ENCODE measurements at regions not wholly inside any gene's neighbourhood (a gene's known extent, or its start where the extent isn't known, plus 50 kb on each side); places are given as distances from the start of the nearest gene placed in this dataset.
"Not testable (repeated sequence)": the region's sequence is repeated elsewhere in the genome, so short reads cannot be mapped to it uniquely, and the experiment has no call there.

DNA sequence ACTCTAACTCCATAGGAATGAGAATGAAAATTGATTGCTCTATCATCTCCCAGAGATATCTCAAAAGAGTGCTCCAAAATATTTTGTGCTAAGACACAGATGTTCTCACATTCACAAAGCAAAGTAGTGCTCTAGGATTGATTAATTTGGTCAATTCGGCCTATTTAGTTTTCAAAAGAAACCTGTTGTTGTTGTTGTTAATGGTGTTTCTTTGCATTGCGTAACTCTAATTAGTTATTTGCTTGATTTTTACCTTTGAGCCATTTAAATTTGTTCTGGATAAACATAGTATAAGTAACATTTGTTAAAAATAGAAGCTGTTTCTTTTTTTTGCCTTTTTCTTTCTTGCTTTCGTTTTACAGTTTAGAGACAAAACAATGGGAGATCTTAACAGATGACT lies 382.5 kb downstream of the CAAP1 start:
- Mint-ChIP-seq H3K27ac (no peak overlapping the region), H3K27me3 (no peaks in the 10 kb centered on the region), H3K9me3 (peaks cover 0 to 17% (median 8%) of the 10 kb centered on the region in 3 donors), H3K36me3 (no peaks in the 10 kb centered on the region), H3K4me3 (no peak overlapping the region), H3K4me1 (no peaks in the 10 kb centered on the region)
- H3K27me3 ChIP-seq (replicated peaks in 1 of 2; ENCODE audit: control insufficient read depth in 2 of 2, extremely low read depth in 1 of 2, insufficient read depth in 2 of 2, low read length in 1 of 2): no peaks in the 10 kb centered on the region
- ATAC-seq (replicated peaks in 1 of 4): no peak
- no peaks in the 10 kb centered on the region for H3K36me3 ChIP-seq (ENCODE audit: control insufficient read depth in 2 of 2, extremely low read depth in 1 of 2, insufficient read depth in 1 of 2, low read length in 1 of 2)
- CTCF ChIA-PET: no interaction called here
- H3K4me1 ChIP-seq (ENCODE audit: control insufficient read depth in 1 of 2, extremely low read depth in 1 of 2, insufficient read depth in 2 of 2, low read length in 2 of 2): no peaks in the 10 kb centered on the region
- WGBS (ENCODE audit: insufficient coverage): no CpG with 5 or more reads among the region's 3 CpGs
- no peak for DNase-seq
- no peak overlapping the region for H3K27ac ChIP-seq (ENCODE audit: low read length)
- H3K9me3 ChIP-seq: no peaks in the 10 kb centered on the region
- H3K4me3 ChIP-seq (ENCODE audit: control insufficient read depth in 1 of 2, extremely low read depth in 1 of 2, low read length in 1 of 2): no peak overlapping the region
- POLR2A ChIA-PET: no interaction called here

- ChIA-PET POLR2A (no interaction called here), CTCF (no interaction called here)
- H3K36me3 ChIP-seq (ENCODE audit: control insufficient read depth in 2 of 2, extremely low read depth in 1 of 2, insufficient read depth in 1 of 2, low read length in 1 of 2): no peaks in the 10 kb centered on the region
- Mint-ChIP-seq H3K27ac (no peak overlapping the region), H3K27me3 (no peaks in the 10 kb centered on the region), H3K36me3 (no peaks in the 10 kb centered on the region), H3K4me1 (no peaks in the 10 kb centered on the region), H3K9me3 (peaks cover 2 to 17% (median 6%) of the 10 kb centered on the region in 3 donors), H3K4me3 (no peak overlapping the region)
- no peak overlapping the region for H3K4me3 ChIP-seq (ENCODE audit: control insufficient read depth in 1 of 2, extremely low read depth in 1 of 2, low read length in 1 of 2)
- no peaks in the 10 kb centered on the region for H3K9me3 ChIP-seq
- WGBS (ENCODE audit: insufficient coverage): no CpG with 5 or more reads among the region's 3 CpGs
- DNase-seq: no peak
- no peak overlapping the region for H3K27ac ChIP-seq (ENCODE audit: low read length)
- ATAC-seq (replicated peaks in 1 of 4): no peak
- no peaks in the 10 kb centered on the region for H3K27me3 ChIP-seq (replicated peaks in 1 of 2; ENCODE audit: control insufficient read depth in 2 of 2, extremely low read depth in 1 of 2, insufficient read depth in 2 of 2, low read length in 1 of 2)
- no peaks in the 10 kb centered on the region for H3K4me1 ChIP-seq (ENCODE audit: control insufficient read depth in 1 of 2, extremely low read depth in 1 of 2, insufficient read depth in 2 of 2, low read length in 2 of 2)
Observed at GRCh38 chr9:26508897-26509296, 383.7 kb downstream of the CAAP1 start.

- Mint-ChIP-seq H3K36me3 (no peaks in the 10 kb centered on the region), H3K9me3 (peaks cover 4 to 9% (median 6%) of the 10 kb centered on the region in 3 donors), H3K4me1 (no peaks in the 10 kb centered on the region), H3K27ac (no peak overlapping the region), H3K4me3 (no peak overlapping the region), H3K27me3 (no peaks in the 10 kb centered on the region)
- Histone ChIP-seq H3K27me3 (replicated peaks in 1 of 2; ENCODE audit: control insufficient read depth in 2 of 2, extremely low read depth in 1 of 2, insufficient read depth in 2 of 2, low read length in 1 of 2) (no peaks in the 10 kb centered on the region), H3K27ac (ENCODE audit: low read length) (no peak overlapping the region), H3K36me3 (ENCODE audit: control insufficient read depth in 2 of 2, extremely low read depth in 1 of 2, insufficient read depth in 1 of 2, low read length in 1 of 2) (no peaks in the 10 kb centered on the region), H3K9me3 (no peaks in the 10 kb centered on the region), H3K4me1 (ENCODE audit: control insufficient read depth in 1 of 2, extremely low read depth in 1 of 2, insufficient read depth in 2 of 2, low read length in 2 of 2) (no peaks in the 10 kb centered on the region), H3K4me3 (ENCODE audit: control insufficient read depth in 1 of 2, extremely low read depth in 1 of 2, low read length in 1 of 2) (no peak overlapping the region)
- no peak for ATAC-seq (replicated peaks in 1 of 4)
- no CpG with 5 or more reads among the region's 2 CpGs for WGBS (ENCODE audit: insufficient coverage)
- ChIA-PET CTCF (no interaction called here), POLR2A (no interaction called here)
- DNase-seq: no peak
Observed at GRCh38 chr9:26504057-26504456, 388.5 kb downstream of the CAAP1 start.

- POLR2A ChIA-PET: no interaction called here
- CTCF ChIA-PET: no interaction called here
Observed at GRCh38 chr9:26502311-26502710, 390.3 kb downstream of the CAAP1 start.

GRCh38 chr9:26500471-26500870 lies 392.1 kb downstream of the CAAP1 start:
- Mint-ChIP-seq H3K9me3 (peaks cover 4 to 8% (median 7%) of the 10 kb centered on the region in 3 donors), H3K4me1 (no peaks in the 10 kb centered on the region), H3K4me3 (no peak overlapping the region), H3K27ac (no peak overlapping the region), H3K36me3 (no peaks in the 10 kb centered on the region), H3K27me3 (no peaks in the 10 kb centered on the region)
- H3K27me3 ChIP-seq (replicated peaks in 1 of 2; ENCODE audit: control insufficient read depth in 2 of 2, extremely low read depth in 1 of 2, insufficient read depth in 2 of 2, low read length in 1 of 2): no peaks in the 10 kb centered on the region
- no peak overlapping the region for H3K27ac ChIP-seq (ENCODE audit: low read length)
- ChIA-PET POLR2A (no interaction called here), CTCF (no interaction called here)
- H3K4me3 ChIP-seq (ENCODE audit: control insufficient read depth in 1 of 2, extremely low read depth in 1 of 2, low read length in 1 of 2): no peak overlapping the region
- H3K4me1 ChIP-seq (ENCODE audit: control insufficient read depth in 1 of 2, extremely low read depth in 1 of 2, insufficient read depth in 2 of 2, low read length in 2 of 2): no peaks in the 10 kb centered on the region
- ATAC-seq (replicated peaks in 1 of 4) (no peak), DNase-seq (no peak)
- no CpG with 5 or more reads among the region's 3 CpGs for WGBS (ENCODE audit: insufficient coverage)
- H3K36me3 ChIP-seq (ENCODE audit: control insufficient read depth in 2 of 2, extremely low read depth in 1 of 2, insufficient read depth in 1 of 2, low read length in 1 of 2): no peaks in the 10 kb centered on the region
- H3K9me3 ChIP-seq: no peaks in the 10 kb centered on the region

More at GRCh38 chr9:26502311-26502710, 390.3 kb downstream of the CAAP1 start:
- Histone ChIP-seq H3K4me3 (ENCODE audit: control insufficient read depth in 1 of 2, extremely low read depth in 1 of 2, low read length in 1 of 2) (no peak overlapping the region), H3K27me3 (replicated peaks in 1 of 2; ENCODE audit: control insufficient read depth in 2 of 2, extremely low read depth in 1 of 2, insufficient read depth in 2 of 2, low read length in 1 of 2) (no peaks in the 10 kb centered on the region), H3K9me3 (no peaks in the 10 kb centered on the region), H3K36me3 (ENCODE audit: control insufficient read depth in 2 of 2, extremely low read depth in 1 of 2, insufficient read depth in 1 of 2, low read length in 1 of 2) (no peaks in the 10 kb centered on the region), H3K4me1 (ENCODE audit: control insufficient read depth in 1 of 2, extremely low read depth in 1 of 2, insufficient read depth in 2 of 2, low read length in 2 of 2) (no peaks in the 10 kb centered on the region), H3K27ac (ENCODE audit: low read length) (no peak overlapping the region)
- WGBS (ENCODE audit: insufficient coverage): no CpG with 5 or more reads among the region's 3 CpGs
- ATAC-seq (replicated peaks in 1 of 4) (no peak), DNase-seq (no peak)
- Mint-ChIP-seq H3K27ac (no peak overlapping the region), H3K9me3 (peaks cover 7 to 8% (median 8%) of the 10 kb centered on the region in 3 donors), H3K4me1 (no peaks in the 10 kb centered on the region), H3K4me3 (no peak overlapping the region), H3K27me3 (no peaks in the 10 kb centered on the region), H3K36me3 (no peaks in the 10 kb centered on the region)

DNA sequence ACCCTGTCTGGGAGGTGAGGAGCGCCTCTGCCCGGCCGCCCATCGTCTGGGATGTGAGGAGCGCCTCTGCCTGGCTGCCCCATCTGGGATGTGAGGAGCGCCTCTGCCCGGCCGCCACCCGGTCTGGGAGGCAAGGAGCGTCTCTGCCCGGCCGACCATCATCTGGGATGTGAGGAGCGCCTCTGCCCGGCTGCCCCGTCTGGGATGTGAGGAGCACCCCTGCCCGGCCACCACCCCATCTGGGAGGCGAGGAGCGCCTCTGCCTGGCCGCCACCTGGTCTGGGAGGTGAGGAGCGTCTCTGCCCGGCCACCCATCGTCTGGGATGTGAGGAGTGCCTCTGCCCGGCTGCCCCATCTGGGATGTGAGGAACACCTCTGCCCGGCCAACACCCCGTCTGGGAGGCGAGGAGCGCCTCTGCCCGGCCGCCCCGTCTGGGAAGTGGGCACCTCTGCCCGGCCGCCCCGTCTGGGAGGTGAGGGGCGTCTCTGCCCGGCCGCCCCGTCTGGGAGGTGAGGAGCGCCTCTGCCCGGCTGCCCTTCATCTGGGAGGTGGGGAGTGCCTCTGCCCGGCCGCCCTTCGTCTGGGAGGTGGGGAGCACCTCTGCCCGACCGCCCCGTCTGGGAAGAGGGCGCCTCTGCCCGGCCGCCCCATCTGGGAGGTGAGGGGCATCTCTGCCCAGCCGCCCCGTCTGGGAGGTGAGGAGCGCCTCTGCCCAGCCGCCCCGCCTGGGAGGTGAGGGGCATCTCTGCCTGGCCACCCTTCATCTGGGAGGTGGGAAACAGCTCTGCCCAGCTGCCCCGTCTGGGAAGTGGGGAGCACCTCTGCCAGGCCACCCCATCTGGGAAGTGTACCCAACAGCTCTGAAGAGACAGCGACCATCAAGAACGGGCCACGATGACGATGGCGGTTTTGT lies 399.7 kb downstream of the CAAP1 start:
- peaks cover 4 to 22% (median 14%) of the 10 kb centered on the region in 3 donors for H3K9me3 Mint-ChIP-seq
- POLR2A ChIA-PET; H3K27ac Mint-ChIP-seq; H3K4me3 Mint-ChIP-seq; DNase-seq; CTCF ChIA-PET; H3K36me3 ChIP-seq (ENCODE audit: control insufficient read depth in 2 of 2, extremely low read depth in 1 of 2, insufficient read depth in 1 of 2, low read length in 1 of 2); H3K27ac ChIP-seq (ENCODE audit: low read length); H3K4me3 ChIP-seq (ENCODE audit: control insufficient read depth in 1 of 2, extremely low read depth in 1 of 2, low read length in 1 of 2); H3K4me1 ChIP-seq (ENCODE audit: control insufficient read depth in 1 of 2, extremely low read depth in 1 of 2, insufficient read depth in 2 of 2, low read length in 2 of 2); H3K9me3 ChIP-seq; H3K4me1 Mint-ChIP-seq; H3K36me3 Mint-ChIP-seq; ATAC-seq (replicated peaks in 1 of 4); H3K27me3 ChIP-seq (replicated peaks in 1 of 2; ENCODE audit: control insufficient read depth in 2 of 2, extremely low read depth in 1 of 2, insufficient read depth in 2 of 2, low read length in 1 of 2); H3K27me3 Mint-ChIP-seq: not testable (repeated sequence)
- WGBS (ENCODE audit: insufficient coverage): 93% methylated on average over 38 of the region's 59 CpGs
